ENCODE measurements at regions not wholly inside any gene's neighbourhood (a gene's known extent, or its start where the extent isn't known, plus 50 kb on each side); places are given as distances from the start of the nearest gene placed in this dataset.

DNA sequence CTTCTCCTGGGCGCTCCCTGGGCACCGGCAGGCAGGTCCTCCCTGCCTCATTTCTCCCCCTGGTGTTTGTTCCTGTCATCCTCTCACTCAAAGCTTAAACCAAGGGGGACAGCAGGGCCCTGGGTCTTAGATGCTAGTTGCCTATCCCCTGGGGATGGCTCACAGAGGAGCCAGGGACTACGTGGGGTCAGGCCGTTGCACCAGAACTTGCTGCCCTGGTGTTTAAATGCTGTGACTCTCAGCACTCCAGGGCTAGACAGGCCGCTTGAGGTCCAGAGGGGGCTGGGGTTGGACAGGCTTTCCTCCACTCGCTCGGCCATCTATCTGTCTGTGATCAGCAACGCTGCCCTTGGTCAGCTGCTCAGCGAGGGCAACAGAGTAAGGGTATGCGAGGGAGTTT, 340.3 kb downstream of the CXCL12 start:
- DNase-seq, result no peak
- no peaks in the 10 kb centered on the region for H3K36me3 ChIP-seq
- TF ChIP-seq POLR2A (IDR thresholded peaks at IDR 0.05) (no peak), CTCF (IDR thresholded peaks at IDR 0.05) (no peak)
- H3K4me1 ChIP-seq, result peaks cover 6 to 37% (median 19%) of the 10 kb centered on the region in 3 donors
- intact Hi-C loops (cut with DNase I), result no loop called here
- 75 to 92% methylated on average over 6 to 7 of the region's 10 CpGs for WGBS, 2 donors
- H3K9me3 ChIP-seq, result no peaks in the 10 kb centered on the region
- H3K27ac ChIP-seq, result peak overlapping the region; percentile 4 to 67 (median 36)
- H3K27me3 ChIP-seq, result no peaks in the 10 kb centered on the region
- no peak overlapping the region for H3K4me3 ChIP-seq

DNA sequence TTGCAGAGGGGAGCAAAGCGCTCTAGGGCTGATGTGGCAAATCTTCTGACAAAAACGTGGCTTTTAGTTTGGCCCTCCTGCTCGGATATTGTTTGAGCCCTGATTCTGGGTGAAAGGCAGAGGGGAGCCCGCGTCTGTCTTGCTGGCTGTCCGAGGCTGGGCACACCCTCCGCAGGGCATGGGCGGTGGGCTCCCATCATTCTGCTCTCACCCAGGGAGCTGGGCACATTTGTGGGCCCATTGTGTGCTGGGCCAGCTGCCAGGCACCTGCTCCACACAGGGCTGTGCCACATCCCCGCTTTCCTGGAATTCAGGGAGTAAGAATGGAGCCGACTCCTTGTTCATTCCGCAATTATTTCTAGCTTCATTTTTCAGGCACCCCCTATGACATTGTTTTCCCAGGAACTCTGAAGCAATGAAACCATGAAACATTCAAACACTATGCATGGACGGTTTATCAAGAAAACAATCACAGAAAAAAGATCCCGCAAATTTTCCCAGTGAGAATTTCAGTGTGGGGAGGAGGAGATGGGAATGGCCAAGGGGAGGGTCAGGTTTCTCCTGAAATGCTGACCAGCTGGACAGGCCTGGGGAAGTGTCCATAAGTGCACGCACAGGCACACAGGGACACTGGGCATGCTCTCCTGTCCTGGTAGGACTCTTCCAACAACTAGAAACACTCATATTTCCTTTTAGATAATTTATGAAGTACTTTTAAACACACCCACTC, 341.1 kb downstream of the CXCL12 start:
- Histone ChIP-seq H3K27ac (peak overlapping the region in 2 of 4 donors; percentile 52 to 67), H3K4me3 (no peak overlapping the region)
- no peak for DNase-seq

GRCh38 chr10:44042926-44043602, 341.8 kb downstream of the CXCL12 start:
- Histone ChIP-seq H3K27ac (no peak overlapping the region), H3K4me3 (no peak overlapping the region), H3K9me3 (no peaks in the 10 kb centered on the region), H3K4me1 (peaks cover 6 to 37% (median 19%) of the 10 kb centered on the region in 3 donors), H3K27me3 (no peaks in the 10 kb centered on the region), H3K36me3 (no peaks in the 10 kb centered on the region)
- no peak for TF ChIP-seq POLR2A (IDR thresholded peaks at IDR 0.05)
- TF ChIP-seq CTCF (IDR thresholded peaks at IDR 0.05), result no peak
- intact Hi-C loops (cut with DNase I), result no loop called here
- no peak for DNase-seq
- WGBS, 2 donors, result 79 to 89% methylated on average over 4 to 6 of the region's 9 CpGs

More for the DNA sequence above, 341.1 kb downstream of the CXCL12 start:
- H3K27me3 ChIP-seq, result no peaks in the 10 kb centered on the region
- 82 to 87% methylated on average over 8 to 9 of the region's 14 CpGs for WGBS, 2 donors
- H3K9me3 ChIP-seq, result no peaks in the 10 kb centered on the region
- peaks cover 6 to 37% (median 19%) of the 10 kb centered on the region in 3 donors for H3K4me1 ChIP-seq
- intact Hi-C loops (cut with DNase I), result no loop called here
- H3K36me3 ChIP-seq, result no peaks in the 10 kb centered on the region
- TF ChIP-seq CTCF (IDR thresholded peaks at IDR 0.05) (no peak), POLR2A (IDR thresholded peaks at IDR 0.05) (no peak)

GRCh38 chr10:44042075-44042770, 342.7 kb downstream of the CXCL12 start:
- DNase-seq, result no peak
- H3K9me3 ChIP-seq, result no peaks in the 10 kb centered on the region
- H3K4me1 ChIP-seq, result peaks cover 5 to 31% (median 14%) of the 10 kb centered on the region in 3 donors
- no peak overlapping the region for H3K27ac ChIP-seq
- no peaks in the 10 kb centered on the region for H3K36me3 ChIP-seq
- H3K27me3 ChIP-seq, result no peaks in the 10 kb centered on the region
- intact Hi-C loops (cut with DNase I), result no loop called here
- 100% methylated on average over 2 of the region's 2 CpGs; no CpG with 5 or more reads in 1 of the 2 donors for WGBS, 2 donors
- no peak overlapping the region for H3K4me3 ChIP-seq
- TF ChIP-seq CTCF (IDR thresholded peaks at IDR 0.05) (no peak), POLR2A (IDR thresholded peaks at IDR 0.05) (no peak)

- Histone ChIP-seq H3K36me3 (no peaks in the 10 kb centered on the region), H3K27ac (no peak overlapping the region), H3K4me3 (no peak overlapping the region), H3K4me1 (peaks cover 0 to 5% (median 0%) of the 10 kb centered on the region in 3 donors), H3K9me3 (no peaks in the 10 kb centered on the region), H3K27me3 (no peaks in the 10 kb centered on the region)
- TF ChIP-seq CTCF (IDR thresholded peaks at IDR 0.05), result no peak
- TF ChIP-seq POLR2A (IDR thresholded peaks at IDR 0.05), result no peak
- DNase-seq, result no peak
- intact Hi-C loops (cut with DNase I), result no loop called here
- WGBS, 2 donors, result 24 to 37% methylated on average over 3 of the region's 3 CpGs
These were observed 345.3 kb downstream of the CXCL12 start for GRCh38 chr10:44039599-44039998.
